RKO (cell line): ENCODE measurements at regions not wholly inside any gene's neighbourhood (a gene's known extent, or its start where the extent isn't known, plus 50 kb on each side); places are given as distances from the start of the nearest gene placed in this dataset.

ENCODE experiments used
- DNase-seq: peaks from one replicate; pipeline ENCODE4 v3.0.0-alpha.2; 2016; ENCODE audit warnings: low spot score

GRCh38 chr6:169906004-169906687 lies 154.7 kb downstream of the ERMARD start:
- DNase-seq = no peak

- DNase-seq = no peak
Measured at GRCh38 chr6:169905041-169905807, 153.8 kb downstream of the ERMARD start.

- no peak for DNase-seq
Measured at GRCh38 chr6:169904051-169904922, 152.9 kb downstream of the ERMARD start.

- DNase-seq = no peak
Measured at GRCh38 chr6:169903122-169903521, 151.7 kb downstream of the ERMARD start.

- DNase-seq = no peak
Measured at GRCh38 chr6:169902604-169903003, 151.2 kb downstream of the ERMARD start.

GRCh38 chr6:169902070-169902469 lies 150.6 kb downstream of the ERMARD start:
- no peak for DNase-seq

- no peak for DNase-seq
Measured at GRCh38 chr6:169899481-169900145, 148.2 kb downstream of the ERMARD start.

- no peak for DNase-seq
Measured at GRCh38 chr6:169898788-169899480, 147.5 kb downstream of the ERMARD start.

- DNase-seq = no peak
Measured at GRCh38 chr6:169897601-169898358, 146.4 kb downstream of the ERMARD start.

- no peak for DNase-seq
Measured at GRCh38 chr6:169896826-169897456, 145.5 kb downstream of the ERMARD start.

GRCh38 chr6:169895926-169896761 lies 144.7 kb downstream of the ERMARD start:
- no peak for DNase-seq

GRCh38 chr6:169895000-169895759 lies 143.8 kb downstream of the ERMARD start:
- no peak for DNase-seq

GRCh38 chr6:169894377-169894960 lies 143.0 kb downstream of the ERMARD start:
- no peak for DNase-seq

GRCh38 chr6:169893624-169894023 lies 142.2 kb downstream of the ERMARD start:
- no peak for DNase-seq

GRCh38 chr6:169891846-169892245 lies 140.4 kb downstream of the ERMARD start:
- no peak for DNase-seq

- DNase-seq = no peak
Measured at GRCh38 chr6:169891421-169891820, 140.0 kb downstream of the ERMARD start.

- no peak for DNase-seq
Measured at GRCh38 chr6:169890901-169891300, 139.5 kb downstream of the ERMARD start.

GRCh38 chr6:169890049-169890448 lies 138.6 kb downstream of the ERMARD start:
- no peak for DNase-seq
